ENCODE measurements at regions not wholly inside any gene's neighbourhood (a gene's known extent, or its start where the extent isn't known, plus 50 kb on each side); places are given as distances from the start of the nearest gene placed in this dataset.

DNA sequence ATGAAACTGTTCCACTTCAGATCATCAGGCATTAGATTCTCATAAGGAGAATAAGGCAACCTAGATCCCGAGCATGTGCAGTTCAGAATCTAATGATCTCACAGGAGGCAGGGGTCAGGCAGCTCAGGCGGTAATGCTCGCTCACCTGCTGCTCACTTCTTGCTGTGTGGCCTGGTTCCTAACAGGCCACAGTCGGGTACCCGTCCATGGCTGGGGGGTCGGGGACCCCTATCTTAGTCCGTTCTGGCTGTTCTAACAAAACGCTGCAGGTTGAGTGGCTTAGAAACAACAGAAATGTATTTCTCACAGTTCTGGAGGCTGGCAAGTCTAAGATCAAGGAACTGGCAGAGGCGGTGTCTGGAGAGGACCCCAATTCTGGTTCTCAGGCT, 79.2 kb downstream of the ASB1 start:
- Mint-ChIP-seq H3K4me3 (ENCODE audit: unreplicated experiment) (no peak overlapping the region), H3K9me3 (ENCODE audit: unreplicated experiment) (no peaks in the 10 kb centered on the region), H3K36me3 (ENCODE audit: low read depth, unreplicated experiment) (no peaks in the 10 kb centered on the region), H3K4me1 (ENCODE audit: unreplicated experiment) (peaks cover 4% of the 10 kb centered on the region), H3K27me3 (ENCODE audit: unreplicated experiment) (peaks cover 8% of the 10 kb centered on the region), H3K27ac (ENCODE audit: unreplicated experiment) (no peak overlapping the region)
- DNase-seq (ENCODE audit: low spot score), result no peak
- TF ChIP-seq, protein P1, sequence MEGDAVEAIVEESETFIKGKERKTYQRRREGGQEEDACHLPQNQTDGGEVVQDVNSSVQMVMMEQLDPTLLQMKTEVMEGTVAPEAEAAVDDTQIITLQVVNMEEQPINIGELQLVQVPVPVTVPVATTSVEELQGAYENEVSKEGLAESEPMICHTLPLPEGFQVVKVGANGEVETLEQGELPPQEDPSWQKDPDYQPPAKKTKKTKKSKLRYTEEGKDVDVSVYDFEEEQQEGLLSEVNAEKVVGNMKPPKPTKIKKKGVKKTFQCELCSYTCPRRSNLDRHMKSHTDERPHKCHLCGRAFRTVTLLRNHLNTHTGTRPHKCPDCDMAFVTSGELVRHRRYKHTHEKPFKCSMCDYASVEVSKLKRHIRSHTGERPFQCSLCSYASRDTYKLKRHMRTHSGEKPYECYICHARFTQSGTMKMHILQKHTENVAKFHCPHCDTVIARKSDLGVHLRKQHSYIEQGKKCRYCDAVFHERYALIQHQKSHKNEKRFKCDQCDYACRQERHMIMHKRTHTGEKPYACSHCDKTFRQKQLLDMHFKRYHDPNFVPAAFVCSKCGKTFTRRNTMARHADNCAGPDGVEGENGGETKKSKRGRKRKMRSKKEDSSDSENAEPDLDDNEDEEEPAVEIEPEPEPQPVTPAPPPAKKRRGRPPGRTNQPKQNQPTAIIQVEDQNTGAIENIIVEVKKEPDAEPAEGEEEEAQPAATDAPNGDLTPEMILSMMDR (IDR thresholded peaks at IDR 0.05; ENCODE audit: unreplicated experiment), result no peak

DNA sequence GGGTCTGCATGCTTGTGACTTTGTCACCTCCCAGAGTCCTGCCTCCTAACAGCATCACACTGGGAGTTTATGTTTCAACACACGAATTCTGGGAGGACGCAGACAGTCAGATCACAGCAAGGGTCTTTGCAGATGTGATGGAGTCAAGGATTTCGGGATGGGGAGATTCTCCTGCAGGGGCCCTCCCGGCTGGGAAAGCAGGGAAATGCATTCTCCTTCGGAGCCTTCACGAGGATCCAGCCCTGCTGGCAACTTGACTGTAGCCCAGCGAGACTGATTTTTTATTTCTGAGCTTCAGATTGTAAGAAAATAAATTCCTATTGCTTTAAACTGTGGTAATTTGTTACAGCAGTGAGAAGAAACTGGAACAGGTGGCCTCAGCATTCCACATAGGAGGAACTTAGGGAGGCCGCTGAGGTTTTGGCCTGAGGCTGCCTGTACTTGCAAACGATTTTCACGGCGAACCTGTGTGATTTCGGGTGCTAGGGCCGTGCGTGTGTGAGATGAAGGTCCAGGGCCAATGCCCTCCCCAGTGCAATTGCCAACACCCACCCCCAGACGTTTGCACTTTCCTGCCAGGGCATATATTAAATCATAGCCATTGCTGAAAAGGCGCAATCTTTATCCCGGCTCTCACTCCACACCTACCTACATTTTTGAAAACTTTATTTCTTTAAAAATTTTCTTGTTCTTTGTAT, 79.8 kb downstream of the ASB1 start:
- no peak overlapping the region for H3K4me3 Mint-ChIP-seq (ENCODE audit: unreplicated experiment)
- H3K36me3 Mint-ChIP-seq (ENCODE audit: low read depth, unreplicated experiment), result no peaks in the 10 kb centered on the region
- TF ChIP-seq, protein P1 (IDR thresholded peaks at IDR 0.05; ENCODE audit: unreplicated experiment), result no peak
- H3K27ac Mint-ChIP-seq (ENCODE audit: unreplicated experiment), result no peak overlapping the region
- H3K27me3 Mint-ChIP-seq (ENCODE audit: unreplicated experiment), result peaks cover 8% of the 10 kb centered on the region
- H3K4me1 Mint-ChIP-seq (ENCODE audit: unreplicated experiment), result peaks cover 4% of the 10 kb centered on the region
- H3K9me3 Mint-ChIP-seq (ENCODE audit: unreplicated experiment), result no peaks in the 10 kb centered on the region
- no peak for DNase-seq (ENCODE audit: low spot score)

DNA sequence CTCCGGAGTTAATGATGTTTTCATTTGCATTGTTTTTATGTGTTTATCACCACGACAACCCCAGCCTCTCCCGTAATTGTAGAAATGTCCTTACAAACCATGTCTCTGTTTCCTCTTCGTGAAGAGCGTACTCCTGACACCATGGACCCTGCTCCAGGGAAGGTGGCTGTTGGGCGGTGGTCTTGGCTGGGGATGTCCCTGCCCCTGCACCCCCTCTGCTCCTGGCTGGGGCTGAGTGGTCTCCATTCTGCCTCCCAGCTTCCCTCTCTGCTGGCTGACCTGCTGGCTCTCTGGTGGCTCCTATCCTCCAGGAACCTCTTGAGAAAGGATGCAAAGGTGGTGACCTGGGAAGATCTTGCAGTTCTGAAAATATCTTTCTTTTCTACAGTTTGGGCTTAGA, 81.1 kb downstream of the ASB1 start:
- Mint-ChIP-seq H3K4me3 (ENCODE audit: unreplicated experiment) (no peak overlapping the region), H3K9me3 (ENCODE audit: unreplicated experiment) (no peaks in the 10 kb centered on the region), H3K36me3 (ENCODE audit: low read depth, unreplicated experiment) (no peaks in the 10 kb centered on the region), H3K27ac (ENCODE audit: unreplicated experiment) (no peak overlapping the region), H3K4me1 (ENCODE audit: unreplicated experiment) (no peaks in the 10 kb centered on the region), H3K27me3 (ENCODE audit: unreplicated experiment) (peaks cover 7% of the 10 kb centered on the region)
- DNase-seq (ENCODE audit: low spot score), result no peak
- TF ChIP-seq, protein P1 (IDR thresholded peaks at IDR 0.05; ENCODE audit: unreplicated experiment), result no peak

DNA sequence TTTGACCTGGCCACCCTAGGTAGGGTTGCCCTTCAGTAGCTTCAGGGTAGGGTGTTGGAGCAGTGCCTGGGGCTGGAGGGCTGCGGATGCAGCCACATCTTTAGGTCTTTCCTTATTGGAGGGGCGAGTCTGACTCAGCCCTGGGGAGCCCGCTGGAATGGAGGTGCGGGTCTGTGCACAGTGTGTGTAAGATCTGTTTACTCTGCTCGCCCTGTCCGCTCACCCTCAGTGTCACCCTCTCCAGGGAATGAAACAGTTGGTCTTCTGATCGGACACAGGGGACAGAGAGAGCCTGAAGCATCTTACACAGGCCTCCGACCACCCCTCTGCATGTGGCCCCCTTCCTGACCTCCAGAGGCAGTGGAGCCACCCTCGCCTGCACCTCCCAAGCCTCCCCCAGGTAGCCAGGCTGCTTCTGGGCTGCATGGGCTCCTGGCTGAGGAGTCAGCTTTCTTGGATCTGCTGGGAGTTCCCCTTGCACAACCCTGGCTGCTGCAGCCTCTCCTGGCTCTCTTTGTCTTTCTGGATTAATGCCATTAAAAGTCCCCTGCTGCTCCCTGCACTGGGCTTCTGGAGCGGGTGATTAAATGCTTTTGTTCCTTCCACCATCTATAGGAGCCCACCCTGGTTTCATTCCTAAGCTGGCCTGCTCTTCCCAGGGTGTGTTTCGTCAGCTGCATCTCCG, 82.6 kb downstream of the ASB1 start:
- H3K9me3 Mint-ChIP-seq (ENCODE audit: unreplicated experiment), result no peaks in the 10 kb centered on the region
- peaks cover 7% of the 10 kb centered on the region for H3K27me3 Mint-ChIP-seq (ENCODE audit: unreplicated experiment)
- DNase-seq (ENCODE audit: low spot score), result no peak
- no peaks in the 10 kb centered on the region for H3K36me3 Mint-ChIP-seq (ENCODE audit: low read depth, unreplicated experiment)
- no peak overlapping the region for H3K27ac Mint-ChIP-seq (ENCODE audit: unreplicated experiment)
- no peaks in the 10 kb centered on the region for H3K4me1 Mint-ChIP-seq (ENCODE audit: unreplicated experiment)
- TF ChIP-seq, protein P1 (IDR thresholded peaks at IDR 0.05; ENCODE audit: unreplicated experiment), result no peak
- no peak overlapping the region for H3K4me3 Mint-ChIP-seq (ENCODE audit: unreplicated experiment)

DNA sequence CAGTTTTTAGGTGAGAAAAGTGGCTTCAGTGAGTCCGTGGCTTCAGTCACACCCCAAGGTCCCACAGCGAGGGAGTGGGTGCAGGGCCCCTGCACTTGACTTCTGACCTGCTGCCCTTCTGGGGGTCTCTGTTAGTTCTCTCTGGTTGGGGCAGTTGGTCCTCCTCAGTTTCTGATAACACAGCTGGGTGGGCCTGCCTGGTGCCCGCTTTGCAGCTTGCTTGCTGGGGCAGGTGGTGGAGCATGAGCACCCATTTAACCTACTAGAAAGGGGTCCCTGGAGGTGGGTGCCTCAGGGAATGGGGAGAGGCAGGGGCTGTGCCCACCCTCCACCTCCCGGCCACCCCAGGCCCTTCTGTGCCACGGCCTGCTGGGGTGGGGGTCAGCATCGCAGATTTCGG, 83.2 kb downstream of the ASB1 start:
- Mint-ChIP-seq H3K27ac (ENCODE audit: unreplicated experiment) (no peak overlapping the region), H3K4me3 (ENCODE audit: unreplicated experiment) (no peak overlapping the region), H3K4me1 (ENCODE audit: unreplicated experiment) (no peaks in the 10 kb centered on the region), H3K36me3 (ENCODE audit: low read depth, unreplicated experiment) (no peaks in the 10 kb centered on the region), H3K27me3 (ENCODE audit: unreplicated experiment) (peaks cover 7% of the 10 kb centered on the region), H3K9me3 (ENCODE audit: unreplicated experiment) (no peaks in the 10 kb centered on the region)
- DNase-seq (ENCODE audit: low spot score), result no peak
- TF ChIP-seq, protein P1 (IDR thresholded peaks at IDR 0.05; ENCODE audit: unreplicated experiment), result no peak

Measured in endothelial cell (in vitro differentiated cells).